CD4-positive, alpha-beta T cell treated with Interferon alpha-2 for 1 hour (primary cell): ENCODE measurements at regions not wholly inside any gene's neighbourhood (a gene's known extent, or its start where the extent isn't known, plus 50 kb on each side); places are given as distances from the start of the nearest gene placed in this dataset.
"Not testable (repeated sequence)": the region's sequence is repeated elsewhere in the genome, so short reads cannot be mapped to it uniquely, and the experiment has no call there.

ENCODE experiments used
- DNase-seq, 2 donors: peaks; one replicate each; pipeline ENCODE4 v3.0.0-alpha.2; 2020 to 2022

GRCh38 chr9:93809204-93809940, 145.8 kb downstream of the BARX1 start:
- no peak for DNase-seq

- DNase-seq = no peak
Observed at GRCh38 chr9:93808115-93809029, 146.8 kb downstream of the BARX1 start.

DNA sequence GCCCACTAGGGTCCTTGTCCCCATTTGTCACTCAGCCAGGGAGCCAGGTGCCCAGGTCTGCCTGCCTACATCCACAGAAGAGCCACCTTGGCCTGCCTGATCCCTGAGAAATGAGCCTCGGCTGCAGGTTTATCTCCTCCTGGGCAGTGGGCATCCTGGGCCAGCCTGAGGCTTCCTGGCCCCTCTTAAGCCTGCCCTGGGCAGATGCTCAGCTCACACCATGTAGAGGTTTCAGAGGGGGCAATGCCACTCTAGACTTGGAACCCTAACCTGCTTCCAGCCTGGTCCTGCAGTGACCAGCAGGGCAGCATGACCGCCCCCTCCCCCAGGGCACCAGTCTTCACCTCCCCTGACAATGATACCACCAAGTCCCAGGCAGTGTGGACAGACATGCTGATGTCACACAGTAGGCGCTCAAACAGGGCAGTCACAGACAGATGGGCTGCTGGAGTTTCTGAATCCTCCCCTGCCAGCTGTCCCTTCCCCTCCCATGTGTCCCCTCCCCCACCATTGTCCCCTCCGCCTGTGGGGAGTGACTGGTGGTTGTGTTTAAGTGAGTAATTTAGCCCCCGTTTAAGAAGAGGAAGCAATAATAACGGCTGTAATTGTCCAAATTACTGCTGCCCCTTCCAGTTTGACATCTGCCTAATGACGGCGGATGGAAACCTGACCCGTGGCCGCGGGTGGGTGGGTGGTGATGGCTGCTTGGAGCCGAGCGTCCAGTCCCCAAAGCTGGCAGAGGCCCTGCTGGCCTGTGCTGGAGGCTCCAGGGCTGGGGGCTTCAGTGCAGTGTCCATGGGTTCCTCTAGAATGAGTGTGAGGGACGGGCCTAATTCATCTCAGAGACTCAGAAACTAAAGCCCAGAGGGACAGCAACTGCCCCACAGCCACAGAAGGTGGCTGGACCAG, 147.7 kb downstream of the BARX1 start:
- DNase-seq = no peak

GRCh38 chr9:93801581-93802284, 153.4 kb downstream of the BARX1 start:
- no peak for DNase-seq

DNA sequence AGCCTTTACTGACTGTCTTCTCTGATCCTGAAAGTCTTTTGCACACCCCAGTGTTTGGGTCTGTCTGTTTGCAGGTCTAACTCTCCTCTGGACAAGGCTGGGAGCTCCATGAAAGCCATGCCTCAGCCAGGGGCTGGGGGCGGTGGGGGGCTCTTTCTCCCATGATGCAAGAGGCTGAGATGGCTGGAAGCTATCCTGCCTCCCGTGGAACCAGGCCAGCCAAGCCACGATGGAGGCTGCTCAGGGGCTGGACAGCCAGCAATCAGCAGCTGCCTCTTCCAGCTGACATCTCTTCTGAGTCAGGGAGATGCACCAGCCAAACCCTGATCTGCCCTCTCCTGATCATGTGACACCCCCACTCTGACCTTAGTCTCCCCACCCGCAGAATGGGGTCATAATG, 154.0 kb downstream of the BARX1 start:
- no peak for DNase-seq

GRCh38 chr9:93792358-93792757, 162.8 kb downstream of the BARX1 start:
- DNase-seq = no peak

DNA sequence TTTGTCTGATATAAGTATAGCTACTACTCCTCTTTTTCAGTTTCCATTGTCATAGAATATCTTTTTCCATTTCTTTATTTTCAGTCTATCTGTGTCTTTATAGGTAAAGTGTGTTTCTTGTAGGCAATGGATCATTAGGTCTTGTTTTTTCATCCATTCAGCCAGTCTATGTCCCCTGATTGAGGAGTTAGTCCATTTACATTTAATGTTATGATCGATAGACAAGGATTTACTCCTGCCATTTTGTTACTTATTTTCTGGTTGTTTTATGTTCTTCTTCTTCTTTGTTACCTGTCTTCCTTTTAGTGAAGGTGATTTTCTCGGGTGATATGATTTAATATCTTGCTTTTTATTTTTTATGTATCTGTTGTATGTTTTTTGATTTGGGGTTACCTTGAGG, 169.0 kb downstream of the BARX1 start:
- no peak for DNase-seq

DNA sequence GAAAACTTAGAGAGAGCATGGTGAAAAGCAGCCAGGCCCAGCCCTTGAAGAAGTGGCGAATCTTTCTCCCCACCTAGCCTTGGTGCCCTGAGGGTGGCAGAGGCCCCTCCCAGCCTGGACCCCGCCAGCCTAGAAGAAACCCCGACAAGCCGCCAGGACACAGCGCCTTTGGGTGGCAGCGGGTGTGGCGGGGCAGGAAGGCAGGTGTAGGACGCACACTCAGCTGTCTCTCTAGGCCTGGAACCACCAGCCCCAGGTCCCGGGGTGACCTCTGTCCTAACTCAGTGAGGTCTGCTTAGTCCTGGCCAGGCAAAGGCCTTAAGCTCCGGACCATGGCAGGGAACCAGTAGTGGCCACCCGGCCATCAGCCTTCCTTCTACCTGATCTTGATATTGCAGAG, 178.3 kb downstream of the BARX1 start:
- DNase-seq = no peak

- no peak for DNase-seq
Observed at GRCh38 chr9:93776256-93776655, 178.9 kb downstream of the BARX1 start.

DNA sequence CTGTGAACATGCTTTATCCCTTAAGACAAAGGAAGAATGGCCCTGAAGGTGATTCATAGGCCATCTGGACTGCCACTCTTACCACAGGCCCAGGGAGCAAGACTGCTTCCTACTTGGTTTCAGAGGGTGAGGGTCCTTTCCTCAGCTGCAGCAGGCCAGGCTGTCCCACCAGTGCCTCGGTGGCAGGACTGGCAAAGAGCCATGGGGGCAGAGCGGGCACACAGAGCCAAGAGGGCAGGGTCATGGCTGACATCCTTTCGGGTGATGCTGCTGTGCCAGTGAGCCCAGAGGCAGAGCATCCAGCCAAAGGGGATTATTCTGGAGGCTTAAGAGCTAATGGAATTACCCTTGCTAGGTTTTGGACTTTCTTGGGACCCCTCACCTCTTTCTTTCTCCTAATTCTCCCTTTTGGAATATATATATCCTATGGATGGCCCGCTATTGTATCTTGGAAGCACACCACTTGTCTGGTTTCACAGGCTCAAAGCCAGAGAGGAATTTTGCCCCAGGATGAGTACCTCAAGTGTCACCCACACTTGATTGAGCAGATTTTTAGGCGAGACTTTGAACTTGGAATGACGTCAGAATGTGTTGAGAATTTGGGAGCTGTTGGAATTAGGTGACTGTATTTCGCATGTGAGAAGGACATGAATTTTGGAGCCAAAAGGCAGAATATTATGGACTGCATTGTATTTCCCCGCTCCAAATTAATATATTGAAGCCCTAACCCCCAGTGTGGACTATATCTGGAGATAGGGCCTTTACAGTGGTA, 180.6 kb downstream of the BARX1 start:
- DNase-seq = no peak

GRCh38 chr9:93771276-93771675, 183.9 kb downstream of the BARX1 start:
- no peak for DNase-seq

GRCh38 chr9:93761822-93762221, 185.4 kb downstream of the PHF2 start:
- DNase-seq = no peak

DNA sequence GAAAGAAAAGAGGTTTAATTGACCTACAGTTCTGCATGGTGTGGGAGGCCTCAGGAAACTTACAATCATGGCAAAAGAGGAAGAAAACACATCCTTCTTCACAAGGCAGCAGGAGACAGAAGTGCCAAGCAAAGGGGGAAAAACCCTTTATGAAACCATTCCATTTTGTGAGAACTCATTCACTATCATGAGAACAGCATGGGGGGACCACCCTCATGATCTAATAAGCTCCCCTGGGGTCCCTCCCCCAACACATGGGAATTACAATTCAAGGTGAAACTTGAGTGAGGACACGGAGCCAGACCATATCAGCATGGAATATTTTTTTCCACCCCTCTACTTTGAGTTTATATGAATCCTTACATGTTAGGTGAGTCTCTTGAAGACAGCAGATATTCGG, 173.7 kb downstream of the PHF2 start:
- no peak for DNase-seq

DNA sequence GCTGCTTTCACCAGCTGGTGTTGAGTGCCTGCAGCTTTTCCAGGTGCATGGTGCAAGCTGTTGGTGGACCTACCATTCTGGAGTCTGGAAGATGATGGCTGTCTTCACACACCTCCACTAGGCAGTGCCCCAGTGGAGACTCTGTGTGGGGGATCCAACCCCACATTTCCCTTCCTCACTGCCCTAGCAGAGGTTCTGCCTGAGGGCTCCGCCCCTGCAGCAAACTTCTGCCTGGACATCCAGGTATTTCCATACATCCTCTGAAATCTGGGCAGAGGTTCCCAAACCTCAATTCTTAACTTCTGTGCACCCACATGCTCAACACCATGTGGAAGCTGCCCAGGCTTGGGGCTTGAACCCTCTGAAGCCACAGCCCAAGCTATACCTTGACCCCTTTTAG, 172.4 kb downstream of the PHF2 start:
- DNase-seq = not testable (repeated sequence)

DNA sequence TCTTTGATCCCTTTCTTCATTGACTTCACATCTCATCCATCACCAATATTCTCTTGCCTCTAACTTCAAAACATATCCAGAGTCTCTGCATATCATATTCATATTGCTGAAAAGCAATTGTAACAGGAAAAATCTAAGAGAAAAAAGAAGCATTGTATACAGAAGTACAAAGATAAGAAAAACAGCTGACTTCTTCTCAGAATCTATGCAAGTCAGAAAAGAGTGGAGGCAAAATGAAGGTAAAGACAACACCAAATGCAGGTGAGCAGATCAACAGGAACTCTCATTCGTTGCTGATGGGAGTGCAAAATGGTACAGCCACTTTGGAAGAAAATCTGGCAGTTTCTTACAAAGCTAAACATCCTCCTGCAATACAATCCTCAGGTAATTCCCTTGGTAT, 155.6 kb downstream of the PHF2 start:
- DNase-seq = no peak

DNA sequence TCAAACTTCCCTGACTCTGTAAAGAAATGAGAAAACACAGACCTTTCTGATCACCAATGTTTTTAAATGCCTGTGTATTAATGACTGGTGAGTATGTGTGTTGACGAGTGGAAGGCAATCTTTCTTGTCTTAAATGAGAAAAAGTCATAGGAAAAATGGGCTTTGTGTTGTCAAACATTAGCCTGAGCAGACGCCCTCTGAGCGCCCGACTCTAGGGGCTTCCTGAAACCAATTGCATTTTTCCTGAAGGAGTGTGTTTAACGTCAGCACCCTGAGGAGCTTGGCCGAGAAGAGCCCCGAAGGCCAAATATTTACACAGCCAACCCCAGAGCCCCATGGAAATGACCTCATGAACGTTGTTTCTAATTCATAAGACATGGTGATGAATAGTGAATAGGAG, 154.3 kb downstream of the PHF2 start:
- DNase-seq = no peak

DNA sequence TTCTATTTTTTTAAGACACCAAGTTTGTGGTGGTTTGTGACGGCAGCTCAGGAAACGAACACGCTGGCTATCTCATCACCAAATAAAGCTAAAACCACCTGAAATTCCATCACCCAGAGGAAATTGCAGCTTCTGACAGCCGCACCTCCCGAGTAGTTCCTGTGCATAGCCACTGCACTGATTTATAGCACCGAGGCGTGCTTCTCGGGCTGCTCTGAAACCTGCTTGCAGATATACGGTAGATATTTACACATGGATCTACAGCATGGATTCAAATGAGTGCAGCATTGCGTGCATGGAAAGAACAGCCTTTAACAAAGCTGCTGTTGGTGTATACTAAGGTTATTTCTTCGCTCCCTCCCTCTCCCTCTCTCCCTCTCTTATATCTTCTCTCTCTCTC, 153.8 kb downstream of the PHF2 start:
- DNase-seq = no peak
